CD14-positive monocyte (primary cell): ENCODE measurements at regions not wholly inside any gene's neighbourhood (a gene's known extent, or its start where the extent isn't known, plus 50 kb on each side); places are given as distances from the start of the nearest gene placed in this dataset.

Source experiments
- DNase-seq, 3 donors: peaks; one replicate each; pipeline ENCODE4 v3.0.0-alpha.2; 2011 to 2022
- H2AFZ ChIP-seq: 2 replicates; pipeline ENCODE4 v1.6.0; 2012; ENCODE audit warnings: mild to moderate bottlenecking, low read depth, low read length, inconsistent platforms; ENCODE audit not compliant: insufficient read depth, poor library complexity, severe bottlenecking
- H3K27ac ChIP-seq, 2 donors: 1 replicate in 1 of 2; 2 replicates in 1 of 2; pipeline ENCODE4 v1.5.1; 2012 to 2013; ENCODE audit warnings: low read length in 2 of 2, control low read depth in 1 of 2, inconsistent platforms in 1 of 2, low read depth in 1 of 2, mild to moderate bottlenecking in 1 of 2
- H3K27me3 ChIP-seq, 2 donors: one replicate each; pipeline versions ENCODE4 v1.6.0 to v1.6.1; 2011 to 2013; ENCODE audit warnings: low read length in 2 of 2; ENCODE audit not compliant: control insufficient read depth in 2 of 2, insufficient read depth in 2 of 2
- H3K36me3 ChIP-seq, 2 donors: replicated peaks in 1 of 2; 1 replicate in 1 of 2; 2 replicates in 1 of 2; pipeline versions ENCODE4 v1.5.1 to v1.6.1; 2012 to 2013; ENCODE audit warnings: low read length in 2 of 2, control low read depth in 1 of 2, inconsistent platforms in 1 of 2, mild to moderate bottlenecking in 1 of 2; ENCODE audit not compliant: insufficient read depth in 2 of 2, control insufficient read depth in 1 of 2
- H3K4me1 ChIP-seq, 2 donors: 1 replicate in 1 of 2; 2 replicates in 1 of 2; pipeline versions ENCODE4 v1.5.1 to v1.6.1; 2012 to 2013; ENCODE audit warnings: low read length in 2 of 2, control low read depth in 1 of 2, inconsistent platforms in 1 of 2, mild to moderate bottlenecking in 1 of 2, moderate library complexity in 1 of 2; ENCODE audit not compliant: insufficient read depth in 2 of 2, control insufficient read depth in 1 of 2
- H3K4me2 ChIP-seq: replicated peaks from 2 replicates; pipeline ENCODE3; 2012; ENCODE audit warnings: low read length, moderate library complexity, mild to moderate bottlenecking; ENCODE audit not compliant: poor library complexity, severe bottlenecking; ENCODE audit errors: extremely low read depth
- H3K4me3 ChIP-seq, 3 experiments: fragments of 200-600 bp in 1 of 3; sonication (generic) in 1 of 3; replicated peaks in 1 of 3; 1 replicate in 2 of 3; 2 replicates in 1 of 3; pipeline ENCODE4 v1.5.1; 2011 to 2013; ENCODE audit warnings: low read length in 3 of 3, mild to moderate bottlenecking in 3 of 3, control low read depth in 2 of 3, low read depth in 2 of 3, inconsistent platforms in 1 of 3, moderate library complexity in 1 of 3
- H3K79me2 ChIP-seq: 2 replicates; pipeline ENCODE4 v1.6.0; 2012; ENCODE audit warnings: mild to moderate bottlenecking, control low read depth, inconsistent platforms, low read length, moderate library complexity; ENCODE audit not compliant: insufficient read depth
- H3K9ac ChIP-seq: 2 replicates; pipeline ENCODE4 v1.6.0; 2017; ENCODE audit warnings: low read length, mild to moderate bottlenecking; ENCODE audit not compliant: insufficient read depth, poor library complexity, severe bottlenecking
- H3K9me3 ChIP-seq, 2 donors: replicated peaks in 1 of 2; 1 replicate in 1 of 2; 2 replicates in 1 of 2; pipeline versions ENCODE4 v1.5.1 to v1.6.1; 2012 to 2013; ENCODE audit warnings: low read length in 2 of 2, control low read depth in 1 of 2; ENCODE audit not compliant: control insufficient read depth in 1 of 2, insufficient read depth in 1 of 2
- H4K20me1 ChIP-seq: 2 replicates; pipeline ENCODE4 v1.6.0; 2012; ENCODE audit warnings: mild to moderate bottlenecking, low read length, control low read depth, moderate library complexity; ENCODE audit not compliant: insufficient read depth
- H3K27ac Mint-ChIP-seq, 7 donors: one replicate each; pipeline ENCODE4 v1.8.0; 2020; ENCODE audit warnings: mild to moderate bottlenecking in 7 of 7, mixed read lengths in 7 of 7, moderate library complexity in 6 of 7, inconsistent platforms in 2 of 7
- H3K27me3 Mint-ChIP-seq, 3 donors: one replicate each; pipeline ENCODE4 v1.8.0; 2021 to 2022; ENCODE audit warnings: low read depth in 3 of 3, mild to moderate bottlenecking in 3 of 3, mixed read lengths in 3 of 3, moderate library complexity in 3 of 3, inconsistent platforms in 1 of 3
- H3K36me3 Mint-ChIP-seq, 2 donors: one replicate each; pipeline ENCODE4 v1.8.0; 2020; ENCODE audit warnings: mixed read lengths in 2 of 2, inconsistent platforms in 1 of 2, mild to moderate bottlenecking in 1 of 2
- H3K4me1 Mint-ChIP-seq: one replicate; pipeline ENCODE4 v1.8.0; 2020; ENCODE audit warnings: mild to moderate bottlenecking, mixed read lengths
- H3K4me3 Mint-ChIP-seq, 2 donors: one replicate each; pipeline ENCODE4 v1.8.0; 2020; ENCODE audit warnings: mild to moderate bottlenecking in 2 of 2, mixed read lengths in 2 of 2, moderate library complexity in 1 of 2
- H3K9me3 Mint-ChIP-seq, 7 donors: one replicate each; pipeline ENCODE4 v1.8.0; 2020 to 2022; ENCODE audit warnings: mixed read lengths in 7 of 7, mild to moderate bottlenecking in 6 of 7, moderate library complexity in 6 of 7, inconsistent platforms in 2 of 7
- CTCF ChIP-seq: fragments of 200-600 bp; IDR thresholded peaks from one replicate; pipeline ENCODE4 v1.8.0; 2022; ENCODE audit warnings: antibody characterized with exemption, mild to moderate bottlenecking
- WGBS: methylation state at CpG from one replicate; pipeline ENCODE4 v1.1.5; 2013; ENCODE audit warnings: missing lambda C conversion rate; ENCODE audit not compliant: insufficient coverage; 5-methylcytosine and 5-hydroxymethylcytosine counted together
- intact Hi-C, 2 donors: fragments of 100-400 bp; cut with micrococcal nuclease; formaldehyde crosslinking; loops; one replicate each; pipeline versions ENCODE4 v1.15.0 to v1.15.1; 2023

- Mint-ChIP-seq H3K27ac (no peak overlapping the region), H3K9me3 (peaks cover 10 to 23% (median 17%) of the 10 kb centered on the region in 7 donors), H3K36me3 (peaks cover 0 to 6% of the 10 kb centered on the region in 2 donors), H3K27me3 (peaks cover 0 to 2% (median 0%) of the 10 kb centered on the region in 3 donors), H3K4me1 (peaks cover 16% of the 10 kb centered on the region), H3K4me3 (no peak overlapping the region)
- Histone ChIP-seq H3K4me2 (no peak overlapping the region), H3K36me3 (no peaks in the 10 kb centered on the region), H4K20me1 (no peaks in the 10 kb centered on the region), H2AFZ (no peak overlapping the region), H3K9me3 (peaks cover 11 to 20% of the 10 kb centered on the region in 2 donors), H3K4me3 (no peak overlapping the region), H3K79me2 (no peaks in the 10 kb centered on the region), H3K9ac (no peak overlapping the region), H3K27me3 (no peaks in the 10 kb centered on the region), H3K27ac (no peak overlapping the region), H3K4me1 (peaks cover 23 to 28% of the 10 kb centered on the region in 2 donors)
- no CpG with 5 or more reads among the region's 3 CpGs for whole genome bisulfite sequencing
- DNase-seq = no peak
- TF ChIP-seq CTCF = no peak
- intact Hi-C loops = no loop called here
Measured at GRCh38 chr2:226183550-226183949, 616.1 kb downstream of the IRS1 start.

GRCh38 chr2:226183033-226183432 is 616.6 kb downstream of the IRS1 start:
- Histone ChIP-seq H3K4me3 (no peak overlapping the region), H3K4me1 (peaks cover 23 to 28% of the 10 kb centered on the region in 2 donors), H3K27ac (no peak overlapping the region), H3K4me2 (no peak overlapping the region), H2AFZ (no peak overlapping the region), H3K9me3 (peaks cover 13 to 25% of the 10 kb centered on the region in 2 donors), H3K79me2 (no peaks in the 10 kb centered on the region), H4K20me1 (no peaks in the 10 kb centered on the region), H3K27me3 (no peaks in the 10 kb centered on the region), H3K9ac (no peak overlapping the region), H3K36me3 (no peaks in the 10 kb centered on the region)
- TF ChIP-seq CTCF = no peak
- WGBS = 89% methylated on average over 1 of the region's 2 CpGs
- no peak for DNase-seq
- H3K9me3 Mint-ChIP-seq = peaks cover 13 to 28% (median 21%) of the 10 kb centered on the region in 7 donors
- peaks cover 0 to 2% (median 0%) of the 10 kb centered on the region in 3 donors for H3K27me3 Mint-ChIP-seq
- intact Hi-C loops = no loop called here
- peaks cover 16% of the 10 kb centered on the region for H3K4me1 Mint-ChIP-seq
- H3K27ac Mint-ChIP-seq = no peak overlapping the region
- H3K36me3 Mint-ChIP-seq = peaks cover 0 to 6% of the 10 kb centered on the region in 2 donors
- no peak overlapping the region for H3K4me3 Mint-ChIP-seq
